GM19468 (cell line): ENCODE measurements at regions not wholly inside any gene's neighbourhood (a gene's known extent, or its start where the extent isn't known, plus 50 kb on each side); places are given as distances from the start of the nearest gene placed in this dataset.

Experiments used
- ATAC-seq: cut with Tn5 transposase; IDR thresholded peaks from one replicate; pipeline ENCODE4 v1.9.1; 2021; ENCODE audit warnings: mild to moderate bottlenecking, moderate library complexity, moderate number of reproducible peaks; ENCODE audit not compliant: unreplicated experiment; ENCODE audit errors: extremely low read depth

DNA sequence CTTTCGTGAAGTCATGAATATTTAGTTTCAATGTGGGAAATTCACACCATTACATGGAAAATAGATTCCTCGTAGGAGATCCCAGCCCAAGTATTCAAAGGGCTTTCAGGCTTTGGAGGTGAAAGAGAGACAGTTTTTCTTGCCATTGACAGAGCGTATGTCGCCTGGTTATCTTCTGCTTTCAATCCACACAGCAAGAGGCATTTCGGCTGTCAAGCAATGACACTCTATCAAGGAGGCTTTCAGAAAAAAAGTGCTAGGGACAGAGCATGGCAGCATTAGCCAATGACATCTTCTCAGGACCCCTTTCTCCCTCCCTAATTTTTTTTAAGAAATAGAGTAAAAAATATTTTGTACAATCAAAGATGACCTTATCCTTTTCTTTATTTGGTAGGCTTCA lies 492.8 kb downstream of the TMEM182 start:
- ATAC-seq = no peak

DNA sequence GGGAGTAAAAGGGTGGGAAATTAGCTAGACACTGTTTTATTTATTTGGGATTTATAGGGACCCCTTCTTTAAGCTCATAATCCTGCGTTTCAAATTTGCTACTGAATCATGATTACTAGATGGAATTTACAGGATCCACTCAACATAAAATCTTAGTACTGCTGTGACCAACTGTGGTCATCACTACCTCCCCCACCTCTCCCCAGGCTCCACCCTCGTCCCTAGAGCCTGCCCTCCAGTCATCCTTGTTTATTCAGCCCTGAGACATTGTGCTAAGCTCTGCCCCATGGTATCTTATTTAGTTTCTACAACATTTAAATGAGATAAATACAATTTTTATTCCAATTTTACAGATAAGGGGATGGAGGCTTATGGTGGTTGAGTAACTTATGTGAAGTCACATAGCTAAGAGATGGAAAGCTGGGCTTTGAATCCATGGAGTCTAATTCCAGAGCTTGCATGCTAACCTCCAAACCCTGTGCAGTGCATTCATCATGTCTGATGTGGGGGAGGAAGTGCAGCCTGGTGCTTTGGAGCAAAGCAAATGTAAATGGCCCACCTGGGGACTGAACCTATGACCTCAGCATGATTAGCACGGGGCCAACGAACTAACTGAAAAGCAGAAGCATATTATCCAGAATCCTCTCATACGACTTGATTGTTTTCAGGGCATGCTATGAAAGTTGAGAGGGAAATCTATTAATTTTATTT lies 502.4 kb downstream of the TMEM182 start:
- ATAC-seq = no peak

DNA sequence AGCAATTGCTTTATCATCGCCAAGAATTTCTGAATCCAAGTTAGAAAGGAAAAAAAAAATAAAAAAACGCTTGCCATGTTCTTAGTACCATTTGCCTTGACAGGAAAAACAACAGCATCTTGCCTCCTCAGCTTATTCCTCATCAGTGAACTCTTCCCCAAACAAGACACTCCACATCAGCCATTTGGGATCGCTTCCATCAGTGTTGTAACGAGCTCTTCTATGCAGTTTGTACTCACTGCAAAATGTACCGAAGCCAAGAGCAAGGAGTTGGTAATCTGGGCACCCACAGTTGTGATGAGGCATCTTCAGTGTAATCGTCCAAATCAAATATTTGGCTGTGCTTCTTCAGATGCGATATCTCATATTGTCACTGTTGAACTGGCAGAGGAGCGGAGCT lies 503.7 kb downstream of the TMEM182 start:
- ATAC-seq = no peak

DNA sequence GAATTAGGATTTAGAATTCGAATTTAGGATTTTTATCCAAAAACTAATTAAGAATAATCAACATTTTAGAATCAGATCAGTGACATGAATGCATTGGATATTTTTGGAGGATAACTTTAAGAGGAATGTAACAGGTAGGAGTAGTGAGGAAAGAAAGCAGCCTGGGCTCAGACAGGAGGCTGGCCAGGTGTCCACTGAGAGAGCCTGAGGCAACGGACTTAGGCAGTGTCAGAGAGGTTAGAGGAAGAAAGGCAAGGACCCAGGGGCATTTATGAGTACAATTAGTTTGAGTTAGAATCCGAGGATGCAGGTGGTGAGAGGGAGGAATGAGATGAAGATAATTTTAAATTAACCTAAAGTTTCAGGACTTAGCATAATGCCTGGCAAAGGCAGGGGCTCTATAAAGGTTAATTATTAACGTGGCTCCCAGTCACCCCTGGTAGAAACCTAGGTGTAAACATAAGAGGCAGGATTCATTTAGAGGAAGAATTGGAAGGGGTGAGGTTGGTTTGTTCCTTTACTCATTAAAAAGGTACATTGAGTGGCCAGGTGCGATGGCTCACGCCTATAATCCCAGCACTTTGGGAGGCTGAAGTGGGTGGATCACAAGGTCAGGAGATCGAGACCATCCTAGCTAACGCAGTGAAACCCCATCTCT lies 507.1 kb downstream of the TMEM182 start:
- ATAC-seq = no peak

DNA sequence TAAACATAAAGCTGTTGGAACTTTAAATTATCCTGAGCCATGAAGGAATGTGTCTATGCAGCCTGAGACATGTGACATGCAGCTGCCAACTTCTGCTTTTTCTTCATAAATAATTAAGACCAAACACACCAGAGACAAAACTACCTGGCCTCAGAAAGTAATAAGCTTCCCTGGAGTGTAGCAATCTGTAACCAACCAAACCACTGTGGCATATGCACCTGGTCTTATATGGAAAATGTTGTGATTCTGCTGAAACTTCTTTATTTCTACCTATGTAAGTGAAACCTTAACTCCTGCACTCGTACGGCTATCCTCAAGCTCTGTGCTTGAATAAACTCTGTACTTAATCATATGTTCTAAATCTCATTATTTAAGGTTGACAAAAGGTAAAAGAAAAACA lies 515.0 kb downstream of the TMEM182 start:
- ATAC-seq = no peak

DNA sequence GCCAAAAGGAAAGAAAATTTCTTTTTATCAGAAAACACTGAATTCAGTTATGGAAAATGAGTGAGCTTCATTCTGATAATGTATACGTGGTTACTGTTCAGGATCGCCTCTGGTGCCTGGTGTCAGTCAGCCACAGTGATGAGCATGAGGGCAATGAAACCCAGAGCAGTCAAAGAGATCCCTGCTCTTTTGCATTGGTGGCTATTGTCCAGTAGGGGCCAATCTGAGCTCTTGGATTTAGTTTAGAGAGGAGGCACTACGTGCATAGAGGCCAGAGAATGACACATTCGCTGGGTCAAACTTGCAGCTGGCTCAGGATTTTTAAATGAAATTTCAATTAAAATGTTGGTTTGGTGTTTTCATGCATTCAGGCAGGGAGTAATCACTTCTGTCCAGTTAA lies 522.9 kb downstream of the TMEM182 start:
- no peak for ATAC-seq

DNA sequence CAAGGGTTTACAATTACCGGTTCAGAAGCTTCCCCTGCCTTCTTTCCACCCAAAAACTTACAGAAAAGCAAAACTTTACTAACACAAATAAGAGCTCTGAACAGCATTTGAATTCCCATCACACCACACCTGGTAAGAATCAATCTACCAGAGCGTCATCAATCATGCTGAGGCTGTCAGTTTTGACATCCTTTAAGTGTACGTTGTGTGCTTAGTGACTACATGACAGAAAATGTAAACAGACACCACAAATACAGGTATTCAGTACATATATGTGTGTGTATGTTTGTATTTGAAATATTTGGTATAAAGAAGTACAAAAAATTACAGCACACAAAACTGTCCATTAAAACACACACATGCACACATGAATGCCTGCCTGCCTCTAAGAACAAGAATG lies 523.5 kb downstream of the TMEM182 start:
- no peak for ATAC-seq

DNA sequence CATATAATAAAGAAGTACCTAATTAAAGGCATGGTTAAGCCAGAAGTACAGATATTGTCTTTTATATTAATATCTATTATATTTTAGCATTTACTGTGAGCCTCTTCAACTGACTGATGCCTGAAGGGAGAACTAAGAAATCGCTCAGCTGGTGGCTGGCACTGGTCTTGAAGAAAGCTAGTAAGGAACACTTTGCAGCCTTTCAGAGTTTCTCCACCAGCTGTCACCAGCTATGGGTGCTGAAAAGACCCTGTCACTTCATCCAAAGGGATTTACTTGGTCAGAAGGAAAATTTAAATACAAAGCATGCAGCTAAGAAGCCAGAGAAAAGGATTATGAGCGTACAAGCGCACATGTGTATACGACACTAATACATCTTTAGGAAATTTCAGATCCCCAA lies 525.9 kb downstream of the TMEM182 start:
- ATAC-seq = no peak

DNA sequence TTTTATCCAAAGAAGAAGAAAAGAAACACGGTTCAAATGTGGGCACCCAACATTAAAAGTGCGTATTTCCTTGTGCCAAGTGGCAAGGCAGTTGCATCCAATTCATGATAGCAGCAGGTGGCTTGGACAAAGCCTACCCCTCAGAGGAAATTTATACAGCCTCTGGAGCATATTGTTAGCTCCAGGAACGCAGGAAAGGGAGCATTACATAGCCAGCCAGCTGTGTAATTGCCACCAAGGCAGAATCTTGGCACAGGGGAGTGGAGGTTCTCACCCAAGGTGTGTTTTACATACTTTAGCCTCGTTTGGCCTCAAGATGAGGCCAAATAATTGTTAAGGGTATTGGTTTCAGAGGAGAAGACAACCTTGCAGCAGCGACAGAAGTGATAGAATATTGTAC lies 526.9 kb downstream of the TMEM182 start:
- no peak for ATAC-seq

DNA sequence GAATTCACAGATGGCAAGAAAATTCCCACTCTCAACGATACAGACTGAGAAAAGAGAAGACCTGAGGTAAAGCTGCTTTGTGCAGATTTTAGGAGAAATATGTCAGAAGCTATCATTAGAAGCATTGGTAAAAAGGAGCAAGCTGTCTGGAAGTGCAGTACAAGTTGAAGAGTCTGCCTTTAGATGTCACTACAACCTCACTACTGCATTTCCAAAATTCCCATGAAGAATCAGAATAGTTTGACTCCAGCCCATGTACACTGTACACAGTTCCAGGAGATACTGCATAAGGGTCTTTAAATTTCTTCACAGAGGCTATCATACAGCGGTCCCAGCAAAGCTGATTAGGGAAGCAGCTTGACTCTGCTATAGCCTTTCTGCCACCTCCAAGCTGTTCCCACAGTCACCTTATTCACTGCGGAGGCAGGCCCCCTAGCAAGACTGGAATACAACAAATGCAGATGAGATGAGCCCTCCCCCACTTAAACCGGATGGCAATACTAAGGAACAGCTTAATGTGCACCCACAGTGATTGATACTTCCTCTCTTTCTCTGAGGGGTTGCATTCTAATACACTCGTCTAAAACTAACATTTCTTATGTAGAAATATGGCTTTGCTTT lies 527.4 kb downstream of the TMEM182 start:
- no peak for ATAC-seq

DNA sequence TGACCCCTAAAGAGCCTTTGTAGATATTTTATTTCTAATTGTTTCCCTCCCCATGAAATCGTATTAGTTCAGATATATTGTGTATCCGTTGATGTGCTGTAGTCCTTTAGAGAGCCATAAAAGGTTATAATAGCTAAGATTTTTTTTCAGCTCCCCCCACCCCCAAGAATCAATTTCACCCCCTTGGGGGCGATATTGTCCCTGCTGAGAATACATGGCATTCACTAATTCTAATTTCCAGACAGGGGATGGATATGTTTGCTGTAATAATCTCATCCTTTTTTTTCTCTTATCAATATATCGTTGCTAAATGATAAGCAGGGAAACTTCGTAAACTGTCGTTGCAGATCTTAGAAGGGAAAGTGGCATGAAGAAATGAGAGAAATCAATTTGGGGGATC lies 530.7 kb downstream of the TMEM182 start:
- ATAC-seq = no peak

DNA sequence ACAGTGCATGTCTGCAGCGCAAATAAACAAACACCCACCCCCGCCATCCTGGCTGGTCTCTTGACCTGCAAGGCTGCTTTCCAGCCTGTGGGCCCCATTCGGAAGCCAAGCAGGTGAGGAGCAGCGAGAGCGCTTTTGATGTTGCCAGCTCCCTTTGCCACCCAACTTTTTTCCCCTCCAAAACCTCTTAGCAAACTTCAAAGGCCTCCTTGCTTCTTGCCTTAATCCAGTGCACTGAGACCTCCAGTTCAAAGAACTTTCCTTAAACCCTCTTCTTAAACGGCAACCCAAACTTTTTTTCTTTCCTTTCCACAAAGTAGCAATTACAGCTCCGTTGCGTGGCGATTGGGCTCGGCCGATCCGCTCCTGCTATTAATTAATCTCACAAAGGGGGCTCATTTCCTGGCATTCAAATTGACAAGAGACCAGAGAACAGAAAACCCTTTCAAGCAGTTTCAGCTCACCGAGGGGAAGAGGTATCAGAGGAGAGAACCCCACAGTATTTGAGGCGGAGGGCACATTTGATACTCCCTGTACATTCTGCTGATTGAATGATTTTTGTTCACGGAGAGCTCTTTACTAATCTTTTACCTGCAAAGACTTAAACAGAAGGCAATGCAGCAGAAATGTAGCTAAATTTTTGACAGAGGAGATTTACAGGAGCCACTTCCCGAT lies 531.4 kb downstream of the TMEM182 start:
- no peak for ATAC-seq

DNA sequence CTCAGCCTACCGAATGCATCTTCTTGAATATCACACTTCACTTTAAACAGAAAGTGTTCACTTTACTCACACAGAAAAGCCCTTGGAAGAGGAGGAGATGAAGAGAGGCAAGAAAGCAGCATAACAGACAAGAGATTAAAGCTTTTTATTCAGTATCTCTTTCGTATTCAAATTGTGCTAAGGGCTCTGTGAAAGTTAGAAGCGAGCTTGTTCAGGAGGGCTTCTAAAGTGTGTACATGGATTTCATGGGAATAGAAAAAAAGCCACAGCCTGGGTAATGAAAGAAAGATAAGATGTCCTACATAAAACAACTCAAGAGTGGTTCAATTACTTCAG lies 531.9 kb downstream of the TMEM182 start:
- ATAC-seq = no peak

DNA sequence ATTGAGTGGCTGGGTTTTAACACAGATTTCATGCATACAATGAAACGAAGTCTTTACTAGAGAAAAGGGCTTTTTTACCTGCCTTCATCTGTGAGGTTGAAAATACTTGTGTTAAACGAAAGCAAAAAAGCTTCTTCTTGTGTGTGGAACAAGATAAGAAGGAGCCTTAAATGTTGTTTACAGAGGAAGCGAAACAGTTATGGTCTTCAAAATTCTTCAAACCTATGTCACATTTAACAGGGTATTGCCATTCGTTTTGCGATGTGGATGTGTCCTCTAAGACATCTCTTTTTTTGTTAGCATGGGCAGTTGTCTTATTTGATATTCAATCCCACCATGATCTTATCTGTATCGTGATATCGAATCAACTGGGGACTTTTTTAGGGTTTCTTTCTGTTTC lies 532.6 kb downstream of the TMEM182 start:
- ATAC-seq = no peak

DNA sequence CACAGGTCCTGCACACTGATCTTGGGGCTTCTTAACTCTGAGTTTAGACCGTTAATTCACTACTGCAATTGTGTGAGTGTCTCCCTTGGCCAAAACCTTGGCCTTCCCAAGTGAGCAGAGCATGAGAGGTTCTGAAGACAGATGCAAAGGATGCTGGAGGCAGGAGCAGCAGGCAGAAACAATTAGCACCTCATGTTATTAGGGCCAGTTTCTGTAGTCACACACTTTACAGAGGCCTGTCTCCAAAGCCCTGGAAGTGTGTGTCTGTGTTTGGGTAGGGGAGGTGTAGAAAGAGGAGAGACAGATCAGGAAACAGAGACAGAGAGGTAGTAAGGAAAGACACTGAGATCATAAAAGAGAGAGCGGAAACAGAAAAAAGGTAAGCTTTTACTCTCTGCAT lies 533.8 kb downstream of the TMEM182 start:
- ATAC-seq = no peak

DNA sequence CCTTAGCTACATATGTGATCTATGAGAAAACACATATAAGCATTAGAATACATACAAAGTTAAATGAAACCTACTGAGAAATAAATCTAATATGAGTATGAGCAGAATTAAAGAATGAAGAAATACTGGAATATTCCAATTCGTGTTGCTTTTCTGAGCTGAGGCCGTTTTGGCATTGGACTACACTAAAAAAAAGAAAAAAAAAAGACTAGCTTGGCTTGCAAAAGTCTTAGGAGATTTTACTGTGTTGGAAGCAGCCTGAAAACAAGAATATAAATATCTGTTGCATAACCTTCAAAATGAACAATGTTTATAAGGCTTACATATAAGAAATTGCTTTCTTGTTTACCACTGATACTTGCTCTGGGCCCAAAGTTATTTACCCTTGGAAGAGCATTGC lies 562.8 kb downstream of the TMEM182 start:
- ATAC-seq = no peak

DNA sequence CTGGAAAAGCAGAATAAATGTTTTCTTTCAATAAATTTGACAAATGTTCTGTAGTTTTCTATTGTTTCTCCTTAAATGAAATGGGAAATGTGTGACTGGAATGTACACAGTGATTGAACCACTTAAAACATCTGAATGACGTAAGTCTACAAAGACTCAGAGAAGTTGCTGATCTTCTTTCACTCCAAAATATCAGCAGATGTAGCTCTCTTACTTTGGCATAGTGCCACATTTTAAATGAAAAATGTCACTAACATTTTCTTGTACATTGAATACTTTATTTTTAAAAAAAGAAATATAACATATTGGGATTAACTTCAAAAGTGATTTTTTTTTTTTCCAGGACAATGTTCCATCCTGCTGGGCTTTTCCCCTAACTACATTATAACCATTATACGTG lies 565.6 kb downstream of the TMEM182 start:
- ATAC-seq = no peak

DNA sequence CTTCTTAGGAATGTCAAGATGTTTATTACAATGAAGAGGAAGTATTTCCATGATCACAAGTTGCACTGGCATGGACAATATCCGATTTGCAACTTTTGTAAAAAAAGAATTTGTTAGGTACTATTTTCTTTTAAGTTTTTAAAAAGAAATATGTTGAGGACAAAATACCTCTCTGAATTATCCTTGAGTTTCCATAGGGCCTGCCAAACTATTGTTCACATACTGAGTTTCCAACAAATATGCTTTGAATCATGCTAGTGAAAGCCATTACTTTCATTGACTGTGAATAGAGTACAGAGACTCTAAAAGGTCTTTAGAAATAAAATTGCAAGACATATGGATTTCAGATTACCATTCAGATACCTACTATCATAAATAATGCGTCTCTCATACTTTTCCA lies 566.1 kb downstream of the TMEM182 start:
- no peak for ATAC-seq

DNA sequence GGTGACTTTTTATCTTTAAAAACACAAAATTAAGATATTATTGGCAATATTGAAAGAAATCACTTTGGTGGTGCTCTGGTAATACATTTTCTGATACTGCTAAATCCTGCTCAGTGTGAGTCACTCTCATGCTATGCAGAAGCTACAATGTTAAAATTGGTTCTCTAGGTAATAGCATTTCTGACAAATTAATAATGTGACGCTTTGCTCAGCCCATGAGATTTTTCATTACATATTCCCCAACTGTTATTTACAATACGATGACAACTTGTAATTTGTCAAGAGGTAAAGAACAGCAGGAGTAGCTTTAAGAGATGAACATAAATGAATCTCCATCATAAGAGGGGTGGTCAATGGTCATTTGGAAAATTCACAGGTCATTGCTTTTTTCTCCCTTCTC lies 573.6 kb downstream of the TMEM182 start:
- no peak for ATAC-seq

DNA sequence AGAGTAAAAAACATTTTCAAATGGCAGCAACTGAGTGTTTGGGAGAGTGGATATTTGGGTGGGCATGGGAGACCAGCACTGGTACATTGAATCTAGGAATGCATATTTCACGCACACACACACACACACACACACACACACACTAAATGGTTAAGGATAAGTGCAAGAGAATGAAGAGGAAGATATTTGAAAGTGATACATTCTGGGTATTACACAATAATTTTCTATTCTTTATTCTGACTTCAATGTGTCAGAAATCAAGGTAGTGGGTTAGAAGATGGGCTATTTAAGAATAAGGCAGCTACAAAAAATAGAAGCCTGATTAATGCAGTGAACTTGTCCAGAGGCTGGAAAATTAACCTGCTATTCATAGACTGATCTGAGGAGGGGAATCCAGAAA lies 577.0 kb downstream of the TMEM182 start:
- no peak for ATAC-seq

DNA sequence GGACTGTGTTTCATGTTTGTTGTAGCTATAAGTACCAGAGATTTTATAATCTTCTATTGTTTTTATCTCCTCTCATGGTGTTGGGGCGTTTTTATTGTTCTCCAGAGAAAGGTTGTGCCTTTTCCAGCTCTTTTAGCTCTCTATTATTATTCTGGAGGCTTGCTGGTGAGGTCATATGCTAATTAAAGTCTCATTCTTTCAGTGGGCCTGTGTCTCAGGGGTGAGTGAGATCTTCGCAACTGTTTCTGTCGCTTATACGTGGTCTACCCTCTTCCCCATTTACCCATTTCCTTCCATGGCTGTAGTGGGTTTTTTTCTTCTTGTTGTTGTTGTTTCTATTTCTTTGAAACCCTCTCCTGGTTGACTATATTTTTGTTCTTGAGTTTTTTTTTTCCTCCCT lies 584.9 kb downstream of the TMEM182 start:
- ATAC-seq = no peak
